ENCODE measurements at regions not wholly inside any gene's neighbourhood (a gene's known extent, or its start where the extent isn't known, plus 50 kb on each side); places are given as distances from the start of the nearest gene placed in this dataset.

- no peaks in the 10 kb centered on the region for H3K9me3 Mint-ChIP-seq
- H3K36me3 Mint-ChIP-seq (ENCODE audit: low read depth) = no peaks in the 10 kb centered on the region
- no peak overlapping the region for H3K4me3 Mint-ChIP-seq
- H3K4me1 Mint-ChIP-seq = no peaks in the 10 kb centered on the region
- H3K4me2 ChIP-seq = no peak overlapping the region
- no peak overlapping the region for H3K4me3 ChIP-seq
- ATAC-seq (no peak), DNase-seq (ENCODE audit: low spot score) (no peak)
- no peaks in the 10 kb centered on the region for H4K20me1 ChIP-seq (replicated peaks; ENCODE audit: insufficient read depth)
- H3K9me2 ChIP-seq (ENCODE audit: insufficient read depth) = no peaks in the 10 kb centered on the region
- H3F3A ChIP-seq (replicated peaks; ENCODE audit: low read depth) = no peaks in the 10 kb centered on the region
- H3K27me3 Mint-ChIP-seq (ENCODE audit: insufficient read depth, low read depth, poor library complexity) = no peaks in the 10 kb centered on the region
- H2AFZ ChIP-seq = no peak overlapping the region
- no peak overlapping the region for H3K27ac ChIP-seq (ENCODE audit: low read depth)
- TF ChIP-seq, protein P1, sequence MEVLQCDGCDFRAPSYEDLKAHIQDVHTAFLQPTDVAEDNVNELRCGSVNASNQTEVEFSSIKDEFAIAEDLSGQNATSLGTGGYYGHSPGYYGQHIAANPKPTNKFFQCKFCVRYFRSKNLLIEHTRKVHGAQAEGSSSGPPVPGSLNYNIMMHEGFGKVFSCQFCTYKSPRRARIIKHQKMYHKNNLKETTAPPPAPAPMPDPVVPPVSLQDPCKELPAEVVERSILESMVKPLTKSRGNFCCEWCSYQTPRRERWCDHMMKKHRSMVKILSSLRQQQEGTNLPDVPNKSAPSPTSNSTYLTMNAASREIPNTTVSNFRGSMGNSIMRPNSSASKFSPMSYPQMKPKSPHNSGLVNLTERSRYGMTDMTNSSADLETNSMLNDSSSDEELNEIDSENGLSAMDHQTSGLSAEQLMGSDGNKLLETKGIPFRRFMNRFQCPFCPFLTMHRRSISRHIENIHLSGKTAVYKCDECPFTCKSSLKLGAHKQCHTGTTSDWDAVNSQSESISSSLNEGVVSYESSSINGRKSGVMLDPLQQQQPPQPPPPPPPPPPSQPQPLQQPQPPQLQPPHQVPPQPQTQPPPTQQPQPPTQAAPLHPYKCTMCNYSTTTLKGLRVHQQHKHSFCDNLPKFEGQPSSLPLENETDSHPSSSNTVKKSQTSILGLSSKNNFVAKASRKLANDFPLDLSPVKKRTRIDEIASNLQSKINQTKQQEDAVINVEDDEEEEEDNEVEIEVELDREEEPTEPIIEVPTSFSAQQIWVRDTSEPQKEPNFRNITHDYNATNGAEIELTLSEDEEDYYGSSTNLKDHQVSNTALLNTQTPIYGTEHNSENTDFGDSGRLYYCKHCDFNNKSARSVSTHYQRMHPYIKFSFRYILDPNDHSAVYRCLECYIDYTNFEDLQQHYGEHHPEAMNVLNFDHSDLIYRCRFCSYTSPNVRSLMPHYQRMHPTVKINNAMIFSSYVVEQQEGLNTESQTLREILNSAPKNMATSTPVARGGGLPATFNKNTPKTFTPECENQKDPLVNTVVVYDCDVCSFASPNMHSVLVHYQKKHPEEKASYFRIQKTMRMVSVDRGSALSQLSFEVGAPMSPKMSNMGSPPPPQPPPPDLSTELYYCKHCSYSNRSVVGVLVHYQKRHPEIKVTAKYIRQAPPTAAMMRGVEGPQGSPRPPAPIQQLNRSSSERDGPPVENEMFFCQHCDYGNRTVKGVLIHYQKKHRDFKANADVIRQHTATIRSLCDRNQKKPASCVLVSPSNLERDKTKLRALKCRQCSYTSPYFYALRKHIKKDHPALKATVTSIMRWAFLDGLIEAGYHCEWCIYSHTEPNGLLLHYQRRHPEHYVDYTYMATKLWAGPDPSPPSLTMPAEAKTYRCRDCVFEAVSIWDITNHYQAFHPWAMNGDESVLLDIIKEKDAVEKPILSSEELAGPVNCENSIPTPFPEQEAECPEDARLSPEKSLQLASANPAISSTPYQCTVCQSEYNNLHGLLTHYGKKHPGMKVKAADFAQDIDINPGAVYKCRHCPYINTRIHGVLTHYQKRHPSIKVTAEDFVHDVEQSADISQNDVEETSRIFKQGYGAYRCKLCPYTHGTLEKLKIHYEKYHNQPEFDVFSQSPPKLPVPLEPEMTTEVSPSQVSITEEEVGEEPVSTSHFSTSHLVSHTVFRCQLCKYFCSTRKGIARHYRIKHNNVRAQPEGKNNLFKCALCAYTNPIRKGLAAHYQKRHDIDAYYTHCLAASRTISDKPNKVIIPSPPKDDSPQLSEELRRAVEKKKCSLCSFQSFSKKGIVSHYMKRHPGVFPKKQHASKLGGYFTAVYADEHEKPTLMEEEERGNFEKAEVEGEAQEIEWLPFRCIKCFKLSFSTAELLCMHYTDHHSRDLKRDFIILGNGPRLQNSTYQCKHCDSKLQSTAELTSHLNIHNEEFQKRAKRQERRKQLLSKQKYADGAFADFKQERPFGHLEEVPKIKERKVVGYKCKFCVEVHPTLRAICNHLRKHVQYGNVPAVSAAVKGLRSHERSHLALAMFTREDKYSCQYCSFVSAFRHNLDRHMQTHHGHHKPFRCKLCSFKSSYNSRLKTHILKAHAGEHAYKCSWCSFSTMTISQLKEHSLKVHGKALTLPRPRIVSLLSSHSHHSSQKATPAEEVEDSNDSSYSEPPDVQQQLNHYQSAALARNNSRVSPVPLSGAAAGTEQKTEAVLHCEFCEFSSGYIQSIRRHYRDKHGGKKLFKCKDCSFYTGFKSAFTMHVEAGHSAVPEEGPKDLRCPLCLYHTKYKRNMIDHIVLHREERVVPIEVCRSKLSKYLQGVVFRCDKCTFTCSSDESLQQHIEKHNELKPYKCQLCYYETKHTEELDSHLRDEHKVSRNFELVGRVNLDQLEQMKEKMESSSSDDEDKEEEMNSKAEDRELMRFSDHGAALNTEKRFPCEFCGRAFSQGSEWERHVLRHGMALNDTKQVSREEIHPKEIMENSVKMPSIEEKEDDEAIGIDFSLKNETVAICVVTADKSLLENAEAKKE (CRISPR knock-in tag; IDR thresholded peaks at IDR 0.05) = no peak
- no peak for TF ChIP-seq NANOG (IDR thresholded peaks at IDR 0.05; ENCODE audit: borderline replicate concordance)
- TF ChIP-seq, protein P2, sequence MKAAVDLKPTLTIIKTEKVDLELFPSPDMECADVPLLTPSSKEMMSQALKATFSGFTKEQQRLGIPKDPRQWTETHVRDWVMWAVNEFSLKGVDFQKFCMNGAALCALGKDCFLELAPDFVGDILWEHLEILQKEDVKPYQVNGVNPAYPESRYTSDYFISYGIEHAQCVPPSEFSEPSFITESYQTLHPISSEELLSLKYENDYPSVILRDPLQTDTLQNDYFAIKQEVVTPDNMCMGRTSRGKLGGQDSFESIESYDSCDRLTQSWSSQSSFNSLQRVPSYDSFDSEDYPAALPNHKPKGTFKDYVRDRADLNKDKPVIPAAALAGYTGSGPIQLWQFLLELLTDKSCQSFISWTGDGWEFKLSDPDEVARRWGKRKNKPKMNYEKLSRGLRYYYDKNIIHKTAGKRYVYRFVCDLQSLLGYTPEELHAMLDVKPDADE (IDR thresholded peaks at IDR 0.05) = no peak
- TF ChIP-seq POLR2AphosphoS5 (IDR thresholded peaks at IDR 0.05; ENCODE audit: low read depth) = no peak
- TF ChIP-seq JUNB (IDR thresholded peaks at IDR 0.05; ENCODE audit: unreplicated experiment) = no peak
- H3K4me1 ChIP-seq (ENCODE audit: insufficient read depth) = no peaks in the 10 kb centered on the region
- H3K27ac Mint-ChIP-seq = no peak overlapping the region
- H3K27me3 ChIP-seq (ENCODE audit: insufficient read depth) = no peaks in the 10 kb centered on the region
- no peaks in the 10 kb centered on the region for H3K79me2 ChIP-seq (replicated peaks; ENCODE audit: insufficient read depth)
- H3K36me3 ChIP-seq (ENCODE audit: insufficient read depth) = no peaks in the 10 kb centered on the region
These were observed 716.4 kb downstream of the NR2F1-AS1 start for GRCh38 chr5:92864591-92864990.

- H3K27ac Mint-ChIP-seq = no peak overlapping the region
- no peaks in the 10 kb centered on the region for H3K36me3 ChIP-seq (ENCODE audit: insufficient read depth)
- H3K79me2 ChIP-seq (replicated peaks; ENCODE audit: insufficient read depth) = no peaks in the 10 kb centered on the region
- no peak for ATAC-seq
- DNase-seq (ENCODE audit: low spot score) = no peak
- H3K4me3 Mint-ChIP-seq = no peak overlapping the region
- H3K4me1 Mint-ChIP-seq = no peaks in the 10 kb centered on the region
- no peaks in the 10 kb centered on the region for H3F3A ChIP-seq (replicated peaks; ENCODE audit: low read depth)
- H4K20me1 ChIP-seq (replicated peaks; ENCODE audit: insufficient read depth) = no peaks in the 10 kb centered on the region
- H3K9me2 ChIP-seq (ENCODE audit: insufficient read depth) = no peaks in the 10 kb centered on the region
- no peaks in the 10 kb centered on the region for H3K9me3 Mint-ChIP-seq
- H2AFZ ChIP-seq = no peak overlapping the region
- H3K27ac ChIP-seq (ENCODE audit: low read depth) = no peak overlapping the region
- no peaks in the 10 kb centered on the region for H3K27me3 Mint-ChIP-seq (ENCODE audit: insufficient read depth, low read depth, poor library complexity)
- no peaks in the 10 kb centered on the region for H3K4me1 ChIP-seq (ENCODE audit: insufficient read depth)
- H3K4me3 ChIP-seq = no peak overlapping the region
- no peaks in the 10 kb centered on the region for H3K27me3 ChIP-seq (ENCODE audit: insufficient read depth)
- H3K36me3 Mint-ChIP-seq (ENCODE audit: low read depth) = no peaks in the 10 kb centered on the region
- no peak for TF ChIP-seq ZNF331 (CRISPR knock-in tag; IDR thresholded peaks at IDR 0.05; ENCODE audit: low read depth)
- no peak overlapping the region for H3K4me2 ChIP-seq
These were observed 717.4 kb downstream of the NR2F1-AS1 start for GRCh38 chr5:92863666-92864065.

Measured in GM23338 (cell line).